GM21786 (cell line): ENCODE measurements at regions not wholly inside any gene's neighbourhood (a gene's known extent, or its start where the extent isn't known, plus 50 kb on each side); places are given as distances from the start of the nearest gene placed in this dataset.

Experiments
- ATAC-seq: cut with Tn5 transposase; IDR thresholded peaks from one replicate; pipeline ENCODE4 v1.9.1; 2021; ENCODE audit not compliant: unreplicated experiment

GRCh38 chr1:38721816-38722215 lies 137.8 kb downstream of the RRAGC start:
- no peak for ATAC-seq

GRCh38 chr1:38719880-38720279 lies 139.7 kb downstream of the RRAGC start:
- no peak for ATAC-seq

- no peak for ATAC-seq
These were observed 141.5 kb downstream of the RRAGC start for GRCh38 chr1:38718031-38718430.

DNA sequence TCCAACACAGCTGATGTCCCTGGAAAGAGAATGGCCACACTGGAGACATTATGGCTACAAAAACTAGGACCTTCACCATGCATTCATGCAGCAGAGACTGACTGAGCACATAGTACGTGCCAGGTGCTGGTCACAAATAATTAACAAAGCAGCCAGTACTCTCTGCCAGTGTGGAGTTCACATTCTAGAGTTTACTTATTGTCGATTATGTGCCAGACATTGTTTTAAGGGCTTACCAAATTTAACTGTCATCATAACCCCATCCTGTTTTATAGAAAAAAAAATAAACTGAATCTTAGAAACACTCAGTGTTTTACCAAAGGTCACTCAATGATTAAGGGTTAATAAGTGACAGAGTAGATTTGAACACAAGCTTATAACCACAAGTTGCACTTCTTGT lies 143.3 kb downstream of the RRAGC start:
- no peak for ATAC-seq

DNA sequence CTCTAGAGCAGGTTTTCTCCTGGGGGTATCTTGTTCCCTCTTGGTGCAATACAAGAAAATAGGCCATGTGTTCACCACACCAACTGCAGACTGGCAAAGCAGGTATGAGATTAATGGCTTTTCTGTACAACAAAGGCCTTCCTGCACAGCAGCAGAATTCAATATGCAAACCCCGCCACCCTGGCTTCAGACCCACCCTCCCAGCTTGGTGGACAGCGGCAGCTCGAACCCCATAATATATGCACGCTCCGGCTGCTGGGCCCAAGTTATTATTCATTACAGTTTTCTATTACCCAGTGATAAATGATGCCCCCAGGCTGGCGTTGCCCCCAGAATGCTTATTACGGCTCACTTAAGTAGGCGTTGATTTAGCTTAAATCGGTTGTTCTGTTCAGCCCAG lies 144.2 kb downstream of the RRAGC start:
- no peak for ATAC-seq

DNA sequence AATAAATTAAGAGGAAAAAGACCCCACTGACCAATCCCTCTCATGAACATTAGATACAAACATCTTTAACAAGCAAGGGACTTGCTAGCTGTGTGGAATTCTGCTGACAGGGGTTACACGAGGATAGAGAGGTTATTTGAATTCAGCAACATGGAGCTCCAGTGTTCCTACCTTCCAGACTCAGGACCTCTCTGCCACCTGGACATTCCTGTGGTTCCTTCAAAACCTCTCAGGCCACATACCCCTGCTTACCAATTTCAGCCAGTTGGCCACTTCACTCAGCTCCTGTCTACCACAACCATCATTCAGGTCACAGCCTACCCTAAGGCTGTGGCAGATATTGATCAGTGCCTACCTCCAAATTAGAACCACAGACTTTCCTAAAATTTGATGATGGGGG lies 147.5 kb downstream of the RRAGC start:
- ATAC-seq: no peak

DNA sequence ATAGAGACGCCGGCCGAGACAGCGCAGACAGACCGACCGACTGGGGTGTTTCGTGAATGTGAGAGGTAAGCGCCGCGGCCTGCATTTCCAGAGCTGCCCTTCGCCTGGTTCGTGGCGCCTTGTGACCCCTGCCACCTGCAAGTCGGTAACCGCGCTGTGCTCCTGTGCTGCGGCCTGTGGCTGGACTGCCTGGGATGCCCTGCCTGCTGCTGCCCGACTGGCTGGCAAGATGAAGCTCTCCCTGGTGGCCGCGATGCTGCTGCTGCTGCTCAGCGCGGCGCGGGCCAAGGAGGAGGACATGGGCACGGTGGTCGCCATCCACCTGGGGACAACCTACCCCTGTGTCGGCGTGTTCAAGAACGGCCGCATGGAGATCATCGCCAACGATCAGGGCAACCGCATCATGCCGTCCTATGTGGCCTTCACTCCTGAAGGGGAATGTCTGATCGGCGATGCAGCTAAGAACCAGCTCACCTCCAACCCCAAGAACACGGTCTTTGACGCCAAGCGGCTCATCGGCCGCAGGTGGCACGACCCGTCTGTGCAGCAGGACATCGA lies 150.8 kb downstream of the RRAGC start:
- ATAC-seq: no peak

GRCh38 chr1:38701088-38701487 lies 158.5 kb downstream of the RRAGC start:
- no peak for ATAC-seq

- ATAC-seq: no peak
These were observed 159.5 kb downstream of the RRAGC start for GRCh38 chr1:38700077-38700470.

DNA sequence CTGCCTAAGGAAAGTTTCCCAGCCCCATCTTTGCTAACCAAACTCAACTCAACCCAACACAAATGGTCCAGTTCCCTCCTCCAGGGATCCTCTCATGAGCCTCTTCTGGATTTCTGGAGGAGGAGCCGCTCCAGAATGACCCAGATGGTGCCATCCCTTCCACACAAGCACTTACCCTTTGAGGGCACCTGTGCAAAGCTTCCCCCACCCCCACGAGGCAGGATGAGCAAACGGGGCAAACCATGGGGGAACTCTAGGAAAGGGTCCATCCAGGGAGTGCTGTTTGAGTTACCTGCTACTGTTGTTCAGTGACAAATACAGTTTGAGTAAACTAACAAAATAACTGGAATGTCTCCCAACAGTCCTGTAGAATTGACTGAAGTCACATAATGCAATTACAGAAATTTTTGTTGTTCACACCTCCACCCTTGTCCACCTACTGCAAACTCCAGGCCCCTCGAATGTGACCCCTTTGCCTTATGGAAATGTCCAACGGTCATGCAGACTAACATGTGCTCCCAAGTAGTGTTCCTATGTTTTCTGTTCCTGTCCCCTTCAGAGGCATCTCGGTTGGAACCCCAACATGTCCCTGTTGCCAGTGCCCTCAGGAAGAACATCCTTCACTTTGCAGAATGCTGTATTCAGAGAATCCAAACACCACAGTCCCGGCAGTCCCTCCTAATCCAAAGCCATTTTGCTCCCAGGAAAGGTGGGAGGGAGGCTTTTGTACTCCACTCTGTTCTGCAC lies 160.1 kb downstream of the RRAGC start:
- no peak for ATAC-seq

GRCh38 chr1:38697387-38697786 lies 162.2 kb downstream of the RRAGC start:
- no peak for ATAC-seq

GRCh38 chr1:38696371-38696770 lies 163.2 kb downstream of the RRAGC start:
- no peak for ATAC-seq

DNA sequence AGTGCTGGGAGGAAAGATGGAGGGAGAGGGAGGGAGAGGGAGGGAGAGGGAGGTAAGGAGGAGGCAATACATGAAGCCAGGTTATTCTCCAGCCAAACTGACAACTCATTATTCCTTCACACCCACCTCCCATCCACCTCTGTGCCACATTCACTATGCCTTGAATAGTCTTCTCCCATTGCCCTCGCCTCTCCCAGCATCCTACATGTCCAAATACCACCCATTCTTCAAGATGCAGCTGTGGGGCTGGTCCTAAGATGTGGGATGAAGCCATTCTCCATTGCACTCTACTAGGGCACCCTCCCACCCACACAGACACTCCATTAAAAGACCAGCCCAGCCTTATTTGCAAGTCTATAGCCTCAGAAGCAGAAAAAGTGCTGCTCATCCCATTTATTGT lies 165.8 kb downstream of the RRAGC start:
- no peak for ATAC-seq

DNA sequence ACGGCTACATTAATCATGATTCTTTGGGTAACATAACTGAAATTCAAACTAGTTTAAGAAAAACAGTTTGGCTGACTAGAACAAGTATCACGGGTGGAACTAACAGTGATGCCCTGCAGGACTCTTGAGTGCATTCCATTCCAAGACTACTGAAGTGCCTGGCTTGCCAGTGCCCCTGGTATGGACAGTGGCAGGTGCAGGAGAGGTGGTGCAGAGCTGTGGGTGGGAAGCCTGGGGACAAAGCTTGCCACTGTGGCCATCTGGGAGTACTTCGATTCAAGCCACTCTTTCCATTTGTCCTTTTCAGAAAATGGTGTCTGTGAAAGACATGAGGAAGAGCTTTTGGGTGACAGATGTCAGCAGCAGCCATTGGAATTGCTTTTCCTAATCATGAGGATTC lies 166.5 kb downstream of the RRAGC start:
- ATAC-seq: no peak

DNA sequence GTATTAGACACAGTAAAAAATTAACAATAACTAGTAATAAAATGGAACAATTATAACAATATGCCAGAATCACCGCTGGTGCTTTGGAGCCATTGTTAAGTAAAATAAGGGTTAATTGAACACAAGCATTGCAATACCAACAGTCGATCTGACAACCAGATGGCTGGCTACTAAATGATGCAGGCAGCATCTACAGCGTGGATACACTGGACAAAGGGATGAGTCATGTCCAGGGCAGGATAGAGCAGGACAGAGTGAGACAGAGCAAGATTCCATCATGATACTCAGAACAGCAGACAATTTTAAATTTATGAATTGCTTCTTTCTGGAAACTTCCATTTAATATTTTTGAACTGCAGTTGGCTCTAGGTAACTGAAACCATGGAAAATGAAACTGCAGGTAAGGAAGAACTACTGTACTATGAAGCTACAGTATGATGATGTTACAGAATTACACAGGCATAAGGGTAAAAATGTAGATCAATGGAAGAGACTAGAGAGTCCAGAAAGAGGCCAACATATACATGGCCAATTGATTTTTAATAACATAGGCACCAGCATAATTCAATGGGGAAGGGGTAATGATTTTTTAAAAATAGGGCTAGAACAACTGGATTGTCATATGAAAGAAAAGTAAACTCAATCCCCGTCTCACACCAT lies 168.7 kb downstream of the RRAGC start:
- ATAC-seq: no peak

DNA sequence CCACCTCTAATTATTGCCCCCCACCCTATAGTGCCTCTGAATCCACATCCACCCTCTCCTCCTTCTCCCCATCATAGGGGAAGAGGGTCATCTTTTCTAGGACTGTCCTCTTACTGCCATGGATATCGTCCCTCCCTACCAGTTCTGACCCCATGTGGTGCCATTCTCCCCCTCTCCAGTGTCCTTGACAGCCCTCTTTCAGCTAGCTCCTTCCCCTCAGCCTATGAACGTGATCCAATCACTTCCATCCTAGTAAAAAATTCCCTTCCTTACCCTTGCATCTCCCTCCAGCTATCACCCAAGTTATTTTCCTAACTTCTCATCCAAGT lies 172.7 kb downstream of the RRAGC start:
- no peak for ATAC-seq

DNA sequence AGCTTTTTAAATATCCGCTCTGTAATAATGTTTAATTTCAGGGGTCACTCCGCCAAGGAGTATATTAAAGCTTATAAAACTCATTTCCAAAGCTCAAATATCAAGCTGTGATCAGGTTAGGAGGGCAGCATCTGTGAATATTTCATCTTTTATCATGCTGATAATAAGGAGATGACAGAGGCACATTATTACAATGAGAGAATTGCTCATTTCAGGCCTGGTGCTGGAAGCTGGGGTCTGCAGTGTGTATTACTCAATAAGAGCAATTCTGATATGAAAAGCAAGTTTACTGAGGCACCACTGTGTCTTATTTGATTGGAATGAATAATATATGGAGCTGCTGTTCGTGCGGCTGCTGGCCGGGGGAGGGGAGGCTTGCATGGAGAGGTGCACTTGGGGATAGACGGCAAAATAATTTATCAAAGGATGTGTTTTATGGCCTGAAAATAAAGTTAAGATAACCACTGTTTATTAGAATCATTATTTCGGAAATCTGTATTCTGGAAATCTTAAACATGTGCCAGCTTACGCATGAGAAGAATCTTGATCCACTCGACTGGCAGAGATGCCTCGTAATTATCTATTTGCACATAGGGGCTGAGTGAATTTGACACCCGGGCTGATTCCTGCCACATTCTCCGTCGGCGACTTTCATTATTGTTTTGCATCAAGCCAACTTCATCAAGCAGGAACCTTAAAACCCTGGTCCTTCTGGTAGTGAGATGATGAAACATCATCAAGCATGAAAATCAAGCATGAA lies 173.2 kb downstream of the RRAGC start:
- ATAC-seq: no peak

DNA sequence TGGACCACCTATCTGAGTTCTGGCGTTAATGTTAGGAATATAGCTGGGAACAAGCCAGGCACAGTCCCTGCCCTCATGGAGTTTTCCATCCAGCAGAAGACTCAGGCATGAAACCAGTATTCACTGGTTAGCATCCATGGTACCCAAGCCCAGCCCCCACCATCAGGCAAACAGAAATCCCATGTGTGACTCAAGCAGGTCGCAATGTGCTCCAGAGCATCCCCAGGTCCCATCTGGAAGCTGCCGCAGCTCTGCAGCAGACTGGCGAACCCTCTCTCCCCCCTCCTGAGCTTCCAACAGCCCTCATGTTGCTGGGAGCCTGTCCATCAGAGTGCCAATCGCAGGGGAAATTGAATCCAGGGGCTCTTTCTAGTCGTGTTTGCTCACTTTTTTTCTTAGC lies 174.2 kb downstream of the RRAGC start:
- ATAC-seq: no peak

DNA sequence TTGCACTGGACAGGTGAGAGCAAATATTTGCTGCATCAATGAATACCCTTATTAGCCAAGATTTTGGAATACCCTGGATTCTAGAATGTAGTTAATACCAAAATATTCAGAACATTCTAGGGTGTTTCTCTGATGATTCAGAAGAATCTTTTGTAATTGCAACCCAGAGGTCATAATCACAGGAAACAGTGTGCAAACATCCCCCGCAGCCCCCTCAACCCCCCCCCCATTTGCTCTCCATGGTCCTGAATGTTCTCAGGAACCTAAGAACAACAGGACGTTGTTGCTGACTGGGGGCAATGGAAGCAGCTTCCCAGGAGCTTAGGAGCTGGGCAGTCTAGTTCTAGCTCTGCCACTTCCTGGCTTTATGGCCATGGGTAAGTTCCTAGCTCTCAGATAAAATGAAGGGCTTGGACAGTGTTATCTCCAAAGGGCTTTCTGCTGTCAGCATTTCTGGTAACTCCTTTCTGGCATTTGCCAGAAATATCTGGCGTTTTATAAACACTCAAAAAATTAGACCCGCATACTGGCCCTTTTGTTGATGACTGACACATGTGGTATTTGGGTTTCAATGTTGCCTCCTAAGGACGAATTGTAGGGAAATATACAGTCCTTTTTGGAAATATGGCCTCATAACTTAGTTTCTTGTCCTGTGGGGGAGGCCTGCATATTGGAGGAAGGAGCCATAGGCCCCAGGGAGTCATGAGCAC lies 178.6 kb downstream of the RRAGC start:
- no peak for ATAC-seq

DNA sequence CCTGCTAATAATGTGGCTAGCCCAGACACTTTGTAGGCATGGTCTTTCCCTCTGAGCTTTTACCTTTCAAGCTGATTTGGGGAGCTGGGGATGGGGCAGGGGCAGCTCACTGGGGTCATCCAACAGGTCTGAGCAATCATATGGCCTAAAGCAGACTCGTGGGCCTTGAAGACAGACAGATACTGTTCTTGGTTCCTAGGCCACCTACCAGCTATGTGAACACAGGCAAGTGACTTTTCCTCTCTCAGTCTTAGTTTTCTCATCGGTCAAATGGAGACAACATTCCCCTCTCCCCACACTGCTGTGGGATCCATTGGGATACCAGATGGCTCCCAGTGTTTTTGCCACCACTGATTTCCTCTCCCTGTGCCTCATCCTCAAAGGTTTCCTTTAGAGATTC lies 181.8 kb downstream of the RRAGC start:
- ATAC-seq: no peak

- no peak for ATAC-seq
These were observed 182.3 kb downstream of the RRAGC start for GRCh38 chr1:38677311-38677710.
